Brain microvascular endothelial cell (primary cell): ENCODE measurements at regions not wholly inside any gene's neighbourhood (a gene's known extent, or its start where the extent isn't known, plus 50 kb on each side); places are given as distances from the start of the nearest gene placed in this dataset.

ENCODE experiments used
- DNase-seq: peaks from one replicate; pipeline ENCODE4 v3.0.0-alpha.2; 2020
- H3K27ac ChIP-seq: fragments of 250-450 bp; sonication (Bioruptor Pico); 2 replicates; pipeline ENCODE4 v1.5.1; 2020; ENCODE audit warnings: mild to moderate bottlenecking, moderate library complexity
- H3K27me3 ChIP-seq: fragments of 250-450 bp; sonication (Bioruptor Pico); replicated peaks from 2 replicates; pipeline ENCODE4 v1.5.1; 2020; ENCODE audit warnings: mild to moderate bottlenecking
- H3K36me3 ChIP-seq: fragments of 250-450 bp; sonication (Bioruptor Pico); replicated peaks from 2 replicates; pipeline ENCODE4 v1.5.1; 2020; ENCODE audit warnings: mild to moderate bottlenecking
- H3K4me3 ChIP-seq: 2 replicates; pipeline ENCODE4 v1.5.1; 2011; ENCODE audit warnings: low read depth, mild to moderate bottlenecking, control low read depth, low read length, moderate library complexity
- CTCF ChIP-seq: IDR thresholded peaks from 2 replicates; pipeline ENCODE4 v1.5.1; 2011; ENCODE audit warnings: low read depth, mild to moderate bottlenecking, moderate library complexity, low read length, control low read depth, inconsistent platforms; ENCODE audit errors: missing control alignments
- in situ Hi-C: cut with HindIII; loops from 2 replicates; pipeline ENCODE4 v1.10.0; 2017; ENCODE audit warnings: low sequenced_read_pairs, low pct_ligation_motif_present

- Histone ChIP-seq H3K36me3 (no peaks in the 10 kb centered on the region), H3K4me3 (no peak overlapping the region), H3K27ac (no peak overlapping the region), H3K27me3 (no peaks in the 10 kb centered on the region)
- TF ChIP-seq CTCF = no peak
- DNase-seq = no peak
- in situ Hi-C loops = no loop called here
Observed at GRCh38 chr18:67924656-67925055, 408.1 kb upstream of the DSEL start.

- no peak overlapping the region for H3K27ac ChIP-seq
- no peaks in the 10 kb centered on the region for H3K27me3 ChIP-seq
- H3K4me3 ChIP-seq = no peak overlapping the region
- in situ Hi-C loops = no loop called here
- no peak for TF ChIP-seq CTCF
- no peaks in the 10 kb centered on the region for H3K36me3 ChIP-seq
- DNase-seq = no peak
Observed at GRCh38 chr18:67919316-67919715, 402.8 kb upstream of the DSEL start.

GRCh38 chr18:67916097-67916496, 399.6 kb upstream of the DSEL start:
- H3K36me3 ChIP-seq = no peaks in the 10 kb centered on the region
- no peaks in the 10 kb centered on the region for H3K27me3 ChIP-seq
- H3K27ac ChIP-seq = no peak overlapping the region
- no peak for DNase-seq
- H3K4me3 ChIP-seq = no peak overlapping the region
- in situ Hi-C loops = no loop called here
- no peak for TF ChIP-seq CTCF

GRCh38 chr18:67913040-67913439, 396.5 kb upstream of the DSEL start:
- Histone ChIP-seq H3K27me3 (no peaks in the 10 kb centered on the region), H3K36me3 (no peaks in the 10 kb centered on the region), H3K4me3 (no peak overlapping the region), H3K27ac (no peak overlapping the region)
- DNase-seq = no peak
- in situ Hi-C loops = no loop called here
- TF ChIP-seq CTCF = no peak

GRCh38 chr18:67901573-67901972, 385.1 kb upstream of the DSEL start:
- H3K36me3 ChIP-seq = no peaks in the 10 kb centered on the region
- no peak overlapping the region for H3K27ac ChIP-seq
- DNase-seq = no peak
- H3K4me3 ChIP-seq = no peak overlapping the region
- TF ChIP-seq CTCF = no peak
- no peaks in the 10 kb centered on the region for H3K27me3 ChIP-seq
- in situ Hi-C loops = no loop called here

- Histone ChIP-seq H3K4me3 (no peak overlapping the region), H3K27me3 (no peaks in the 10 kb centered on the region), H3K36me3 (no peaks in the 10 kb centered on the region), H3K27ac (no peak overlapping the region)
- TF ChIP-seq CTCF = no peak
- DNase-seq = no peak
- in situ Hi-C loops = no loop called here
Observed at GRCh38 chr18:67896451-67896850, 379.9 kb upstream of the DSEL start.
